Effector memory CD8-positive, alpha-beta T cell (primary cell): ENCODE measurements at regions not wholly inside any gene's neighbourhood (a gene's known extent, or its start where the extent isn't known, plus 50 kb on each side); places are given as distances from the start of the nearest gene placed in this dataset.

Experiments used
- ATAC-seq: fragments of 150-1000 bp; cut with Tn5 transposase; replicated peaks from 2 replicates; pipeline ENCODE4 v1.10.0; 2021; ENCODE audit warnings: mild to moderate bottlenecking, moderate library complexity
- DNase-seq, 3 experiments: peaks; one replicate each; pipeline ENCODE4 v3.0.0; 2021
- H3K27ac Mint-ChIP-seq, 2 donors: one replicate each; pipeline ENCODE4 v1.8.0; 2022; ENCODE audit warnings: mild to moderate bottlenecking in 2 of 2, mixed read lengths in 2 of 2, moderate library complexity in 2 of 2
- H3K27me3 Mint-ChIP-seq, 2 donors: one replicate each; pipeline ENCODE4 v1.8.0; 2022; ENCODE audit warnings: mixed read lengths in 2 of 2
- H3K36me3 Mint-ChIP-seq: one replicate; pipeline ENCODE4 v1.8.0; 2022; ENCODE audit warnings: mild to moderate bottlenecking, moderate library complexity, mixed read lengths; ENCODE audit not compliant: insufficient read depth
- H3K4me1 Mint-ChIP-seq, 2 donors: one replicate each; pipeline ENCODE4 v1.8.0; 2022; ENCODE audit warnings: low read depth in 2 of 2, mixed read lengths in 2 of 2
- H3K4me3 Mint-ChIP-seq, 2 donors: one replicate each; pipeline ENCODE4 v1.8.0; 2022; ENCODE audit warnings: mild to moderate bottlenecking in 2 of 2, mixed read lengths in 2 of 2, moderate library complexity in 2 of 2
- H3K9me3 Mint-ChIP-seq, 2 donors: one replicate each; pipeline ENCODE4 v1.8.0; 2022; ENCODE audit warnings: mixed read lengths in 2 of 2

DNA sequence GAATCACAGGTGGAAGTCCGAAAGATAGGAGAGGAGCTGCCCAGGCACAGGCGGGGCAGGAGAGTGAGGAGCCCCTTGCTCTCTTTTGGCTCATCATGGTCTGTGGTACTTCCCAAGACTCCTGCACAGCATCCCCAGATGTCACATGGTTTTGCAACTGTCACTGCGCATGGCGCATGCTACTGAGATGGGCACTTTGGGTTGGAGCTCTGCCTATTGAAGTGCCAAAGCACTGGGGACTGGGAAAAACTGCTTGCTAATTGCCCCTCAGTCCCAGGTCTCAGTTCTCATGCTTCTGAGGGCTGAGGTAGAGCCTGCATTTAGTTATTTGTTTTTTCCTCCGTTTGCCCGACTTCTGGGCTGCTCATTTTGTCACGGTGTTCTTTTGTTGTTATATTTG is 156.8 kb upstream of the CDH13 start:
- DNase-seq (no peak), ATAC-seq (no peak)
- no peak overlapping the region for H3K4me3 Mint-ChIP-seq
- H3K27ac Mint-ChIP-seq, result no peak overlapping the region
- peaks cover 0 to 4% of the 10 kb centered on the region in 2 donors for H3K9me3 Mint-ChIP-seq
- no peaks in the 10 kb centered on the region for H3K36me3 Mint-ChIP-seq
- peaks cover 13 to 23% of the 10 kb centered on the region in 2 donors for H3K27me3 Mint-ChIP-seq
- H3K4me1 Mint-ChIP-seq, result no peaks in the 10 kb centered on the region

DNA sequence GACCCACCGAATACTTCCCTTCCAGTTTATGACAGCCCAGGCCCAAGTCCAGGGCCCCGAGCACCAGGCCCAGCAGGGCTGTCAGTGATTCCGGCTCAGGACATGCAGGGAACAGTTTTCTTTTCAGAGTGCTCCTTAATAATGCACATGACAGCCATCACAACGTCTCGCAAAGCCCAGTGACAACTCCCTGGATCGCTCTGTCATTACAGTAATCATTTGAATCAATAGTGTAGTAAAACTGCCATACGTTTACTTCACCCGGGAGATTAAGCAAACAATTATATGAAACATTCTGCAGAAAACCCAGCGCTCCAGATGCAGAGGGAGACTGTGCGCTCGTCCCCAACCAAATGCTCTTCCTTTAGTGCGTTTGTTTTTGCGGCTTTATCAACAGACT is 162.6 kb upstream of the CDH13 start:
- H3K27ac Mint-ChIP-seq, result no peak overlapping the region
- peaks cover 0 to 26% of the 10 kb centered on the region in 2 donors for H3K27me3 Mint-ChIP-seq
- no peaks in the 10 kb centered on the region for H3K9me3 Mint-ChIP-seq
- H3K4me3 Mint-ChIP-seq, result no peak overlapping the region
- peaks cover 5 to 9% of the 10 kb centered on the region in 2 donors for H3K4me1 Mint-ChIP-seq
- no peak for DNase-seq
- H3K36me3 Mint-ChIP-seq, result no peaks in the 10 kb centered on the region
- ATAC-seq, result no peak

- H3K4me1 Mint-ChIP-seq, result peaks cover 10 to 13% of the 10 kb centered on the region in 2 donors
Measured at GRCh38 chr16:82460766-82461165, 166.0 kb upstream of the CDH13 start.

GRCh38 chr16:82459580-82460256 is 167.1 kb upstream of the CDH13 start:
- Mint-ChIP-seq H3K9me3 (no peaks in the 10 kb centered on the region), H3K36me3 (peaks cover 3% of the 10 kb centered on the region), H3K27me3 (peaks cover 0 to 34% of the 10 kb centered on the region in 2 donors), H3K4me1 (peaks cover 17% of the 10 kb centered on the region in 2 donors), H3K4me3 (peak overlapping the region; percentile 24 to 26), H3K27ac (peak overlapping the region; percentile 57 to 65)
- ATAC-seq (peak; percentile 54), DNase-seq (no peak)

More at GRCh38 chr16:82460766-82461165, 166.0 kb upstream of the CDH13 start:
- peaks cover 0 to 35% of the 10 kb centered on the region in 2 donors for H3K27me3 Mint-ChIP-seq
- no peak for DNase-seq
- ATAC-seq, result no peak
- H3K9me3 Mint-ChIP-seq, result no peaks in the 10 kb centered on the region
- H3K4me3 Mint-ChIP-seq, result no peak overlapping the region
- H3K36me3 Mint-ChIP-seq, result peaks cover 3% of the 10 kb centered on the region
- H3K27ac Mint-ChIP-seq, result no peak overlapping the region

GRCh38 chr16:82456683-82457082 is 170.1 kb upstream of the CDH13 start:
- H3K9me3 Mint-ChIP-seq, result no peaks in the 10 kb centered on the region
- peak overlapping the region; percentile 65 to 66 for H3K4me3 Mint-ChIP-seq
- H3K4me1 Mint-ChIP-seq, result peaks cover 26 to 34% of the 10 kb centered on the region in 2 donors
- DNase-seq, result peak; percentile 20 to 39 (median 22)
- H3K27me3 Mint-ChIP-seq, result peaks cover 0 to 8% of the 10 kb centered on the region in 2 donors
- peaks cover 3% of the 10 kb centered on the region for H3K36me3 Mint-ChIP-seq
- H3K27ac Mint-ChIP-seq, result peak overlapping the region; percentile 9 to 84
- peak; percentile 16 for ATAC-seq

GRCh38 chr16:82454566-82454965 is 172.2 kb upstream of the CDH13 start:
- Mint-ChIP-seq H3K4me3 (peak overlapping the region; percentile 64 to 70), H3K4me1 (peaks cover 19 to 37% of the 10 kb centered on the region in 2 donors), H3K36me3 (peaks cover 3% of the 10 kb centered on the region), H3K27ac (peak overlapping the region; percentile 65 to 89), H3K27me3 (peaks cover 0 to 8% of the 10 kb centered on the region in 2 donors), H3K9me3 (no peaks in the 10 kb centered on the region)
- no peak for DNase-seq
- ATAC-seq, result no peak

GRCh38 chr16:82454152-82454551 is 172.6 kb upstream of the CDH13 start:
- peaks cover 0 to 2% of the 10 kb centered on the region in 2 donors for H3K9me3 Mint-ChIP-seq
- peaks cover 0 to 8% of the 10 kb centered on the region in 2 donors for H3K27me3 Mint-ChIP-seq
- H3K27ac Mint-ChIP-seq, result peak overlapping the region; percentile 65 to 89
- H3K36me3 Mint-ChIP-seq, result peaks cover 3% of the 10 kb centered on the region
- H3K4me3 Mint-ChIP-seq, result peak overlapping the region; percentile 64 to 70
- ATAC-seq (peak; percentile 51), DNase-seq (peak in 1 of 3 experiments; percentile 9)
- H3K4me1 Mint-ChIP-seq, result peaks cover 18 to 37% of the 10 kb centered on the region in 2 donors

DNA sequence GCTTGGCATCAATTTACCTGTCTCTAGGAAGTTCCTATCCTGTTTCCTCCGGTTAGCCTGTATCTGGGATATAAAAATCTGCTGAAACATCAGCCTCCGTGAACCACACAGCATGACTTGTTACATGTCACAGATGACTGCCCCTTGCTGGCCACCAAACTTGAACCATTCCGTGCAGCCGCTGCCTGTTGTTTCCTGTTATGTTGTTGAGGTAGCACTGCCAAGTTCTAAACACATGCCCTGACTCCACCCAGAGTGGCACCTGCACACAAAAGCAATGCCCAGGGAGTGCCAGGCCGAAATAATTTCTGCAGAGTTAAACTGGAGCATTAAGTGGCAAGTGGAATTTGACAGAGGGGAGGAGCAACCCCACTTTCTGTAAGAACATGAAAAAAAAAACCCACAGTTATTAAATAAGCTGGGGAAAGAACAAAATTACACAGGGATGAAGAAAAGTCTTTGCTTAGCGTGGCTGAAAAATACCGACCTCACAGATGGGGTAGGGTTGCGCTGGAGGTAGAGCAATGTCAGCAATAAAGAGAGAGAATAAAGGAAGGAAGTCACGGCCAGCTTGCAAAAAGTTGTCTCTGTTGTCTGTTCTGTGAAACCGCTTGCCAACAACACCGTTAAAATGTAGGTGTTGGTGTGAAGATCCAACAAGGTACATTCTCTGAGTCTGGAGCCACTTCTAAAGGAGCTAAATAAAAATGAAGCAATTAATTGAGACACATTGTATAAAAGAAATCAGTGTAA is 174.6 kb upstream of the CDH13 start:
- Mint-ChIP-seq H3K4me1 (peaks cover 19 to 37% of the 10 kb centered on the region in 2 donors), H3K4me3 (peak overlapping the region; percentile 54 to 73), H3K36me3 (peaks cover 3% of the 10 kb centered on the region), H3K27ac (peak overlapping the region; percentile 51 to 67), H3K9me3 (peaks cover 0 to 2% of the 10 kb centered on the region in 2 donors), H3K27me3 (peaks cover 0 to 8% of the 10 kb centered on the region in 2 donors)
- ATAC-seq (peak; percentile 83), DNase-seq (peak; percentile 16 to 30 (median 20))

- Mint-ChIP-seq H3K9me3 (peaks cover 0 to 2% of the 10 kb centered on the region in 2 donors), H3K4me3 (peak overlapping the region; percentile 54 to 73), H3K4me1 (peaks cover 15 to 33% of the 10 kb centered on the region in 2 donors), H3K27ac (peak overlapping the region; percentile 51 to 67), H3K36me3 (peaks cover 1% of the 10 kb centered on the region), H3K27me3 (peaks cover 0 to 4% of the 10 kb centered on the region in 2 donors)
- ATAC-seq, result no peak
- no peak for DNase-seq
Measured at GRCh38 chr16:82451449-82451848, 175.3 kb upstream of the CDH13 start.

DNA sequence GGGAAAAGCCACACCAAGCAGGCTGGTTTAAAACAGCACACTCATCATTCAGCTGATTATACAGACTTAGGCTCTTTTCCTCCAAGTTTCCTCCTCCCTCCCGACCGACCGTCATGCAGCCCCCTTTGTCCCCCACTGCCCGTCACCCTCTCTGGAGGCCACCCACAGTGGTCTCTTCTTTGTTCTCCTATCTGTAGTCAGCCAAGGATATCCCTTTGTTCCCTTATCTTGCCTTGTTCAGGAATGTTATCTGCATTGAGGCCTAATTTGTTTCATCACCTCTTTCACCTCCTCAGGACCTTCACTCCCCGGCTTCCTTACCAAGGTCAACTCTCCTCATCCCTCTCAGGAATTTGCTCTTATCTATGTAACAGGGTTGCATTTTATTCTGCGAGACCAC is 186.4 kb upstream of the CDH13 start:
- Mint-ChIP-seq H3K36me3 (no peaks in the 10 kb centered on the region), H3K27me3 (peaks cover 0 to 44% of the 10 kb centered on the region in 2 donors), H3K4me3 (no peak overlapping the region), H3K9me3 (no peaks in the 10 kb centered on the region), H3K27ac (no peak overlapping the region), H3K4me1 (peaks cover 0 to 4% of the 10 kb centered on the region in 2 donors)
- no peak for ATAC-seq
- DNase-seq, result no peak

DNA sequence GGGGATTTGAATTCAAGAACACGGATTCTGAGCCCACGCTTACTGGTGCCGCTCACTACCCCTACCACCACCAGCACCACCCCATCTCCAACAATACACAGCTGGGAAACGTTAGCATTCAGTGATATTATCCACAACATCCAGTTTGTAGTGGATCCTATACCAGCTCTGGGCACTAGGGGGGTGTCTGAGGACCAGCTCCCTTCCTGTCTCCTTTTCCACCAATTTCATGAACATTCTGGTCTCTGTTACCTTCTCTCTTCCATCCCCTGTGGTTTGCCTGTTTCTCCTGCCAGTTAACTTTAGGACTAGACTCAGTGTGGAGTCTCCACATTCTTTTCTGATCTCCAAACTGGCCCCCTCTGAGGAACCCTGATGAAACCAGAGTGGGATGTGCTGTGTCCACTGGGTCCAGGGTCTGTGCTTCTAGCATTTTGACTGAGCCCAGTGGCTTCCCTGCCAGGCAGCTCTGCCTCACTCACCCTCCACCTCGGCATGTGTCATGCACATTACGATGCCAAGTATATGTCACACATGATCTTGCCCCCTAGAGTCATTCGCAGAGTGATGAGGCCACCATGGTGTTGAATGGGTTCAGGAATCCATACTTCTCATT is 187.0 kb upstream of the CDH13 start:
- H3K4me3 Mint-ChIP-seq, result no peak overlapping the region
- DNase-seq, result no peak
- H3K27me3 Mint-ChIP-seq, result peaks cover 0 to 44% of the 10 kb centered on the region in 2 donors
- no peak overlapping the region for H3K27ac Mint-ChIP-seq
- H3K4me1 Mint-ChIP-seq, result peaks cover 0 to 4% of the 10 kb centered on the region in 2 donors
- H3K9me3 Mint-ChIP-seq, result no peaks in the 10 kb centered on the region
- no peak for ATAC-seq
- H3K36me3 Mint-ChIP-seq, result no peaks in the 10 kb centered on the region

GRCh38 chr16:82433042-82433441 is 193.7 kb upstream of the CDH13 start:
- Mint-ChIP-seq H3K4me3 (peak overlapping the region in 1 of 2 donors; percentile 31), H3K4me1 (peaks cover 11% of the 10 kb centered on the region in 2 donors), H3K27me3 (peaks cover 0 to 6% of the 10 kb centered on the region in 2 donors), H3K27ac (peak overlapping the region; percentile 82 to 85), H3K9me3 (no peaks in the 10 kb centered on the region), H3K36me3 (peaks cover 5% of the 10 kb centered on the region)
- ATAC-seq, result no peak
- no peak for DNase-seq

DNA sequence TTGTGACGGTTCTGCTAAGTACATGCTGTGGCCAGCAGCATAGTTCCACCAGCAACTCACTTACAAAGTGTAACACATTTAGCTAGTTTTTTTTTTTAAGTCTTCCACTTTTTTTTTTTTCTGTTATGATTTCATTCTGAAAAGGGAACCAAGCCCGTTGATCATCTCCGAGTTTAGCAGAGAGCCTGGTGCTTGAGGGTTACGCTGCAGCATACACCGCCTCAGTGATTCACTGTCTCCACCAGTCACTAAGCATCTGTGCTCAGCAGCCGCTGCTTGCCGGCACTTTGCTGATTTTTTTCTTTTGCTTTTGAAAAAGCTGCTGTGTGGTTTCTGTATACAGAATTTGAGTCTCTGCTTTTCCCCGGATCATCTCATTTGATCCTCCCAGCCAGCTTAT is 194.5 kb upstream of the CDH13 start:
- peak overlapping the region; percentile 53 to 85 for H3K27ac Mint-ChIP-seq
- H3K4me1 Mint-ChIP-seq, result peaks cover 11% of the 10 kb centered on the region in 2 donors

More for the DNA sequence above, 194.5 kb upstream of the CDH13 start:
- Mint-ChIP-seq H3K4me3 (peak overlapping the region; percentile 35 to 59), H3K9me3 (no peaks in the 10 kb centered on the region), H3K27me3 (peaks cover 0 to 6% of the 10 kb centered on the region in 2 donors), H3K36me3 (peaks cover 5% of the 10 kb centered on the region)
- DNase-seq (peak; percentile 13 to 36 (median 15)), ATAC-seq (peak; percentile 99)
